ENCODE measurements at regions not wholly inside any gene's neighbourhood (a gene's known extent, or its start where the extent isn't known, plus 50 kb on each side); places are given as distances from the start of the nearest gene placed in this dataset.

DNA sequence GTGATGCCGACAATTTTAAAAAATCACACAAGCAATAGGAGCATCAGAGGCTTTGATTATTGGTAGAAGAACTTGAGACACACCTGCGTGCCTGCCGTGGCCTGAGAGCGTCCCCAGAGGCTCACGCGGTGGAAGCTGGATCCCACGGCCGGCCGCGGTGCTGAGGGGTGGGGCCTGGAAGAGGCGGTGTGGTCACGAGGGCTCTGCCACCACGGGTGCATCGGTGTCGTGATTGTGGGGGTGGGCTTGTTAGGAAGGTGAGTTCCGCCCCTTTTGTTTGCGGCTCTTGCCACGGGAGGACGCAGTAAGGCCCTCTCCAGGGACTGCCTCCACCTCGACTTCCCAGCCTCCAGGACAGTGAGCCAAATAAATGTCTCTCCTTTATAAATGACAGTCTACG is 77.2 kb upstream of the ADRA2C start:
- TF ChIP-seq PREB (CRISPR knock-in tag; IDR thresholded peaks at IDR 0.05) (no peak), TAF1 (CRISPR knock-in tag; IDR thresholded peaks at IDR 0.05) (no peak), POLR2A (IDR thresholded peaks at IDR 0.05; ENCODE audit: insufficient read depth in 1 of 2, low read depth in 2 of 2, low read length in 2 of 2) (no peak), BRD4 (CRISPR knock-in tag; IDR thresholded peaks at IDR 0.05) (no peak), ESRRA (CRISPR knock-in tag; IDR thresholded peaks at IDR 0.05; ENCODE audit: low read depth) (no peak), NFYB (CRISPR knock-in tag; IDR thresholded peaks at IDR 0.05) (no peak), EP300 (IDR thresholded peaks at IDR 0.05; ENCODE audit: low read depth in 2 of 2, low read length in 2 of 2) (no peak), EP300 (CRISPR knock-in tag; IDR thresholded peaks at IDR 0.05; ENCODE audit: borderline replicate concordance) (no peak), BHLHE40 (IDR thresholded peaks at IDR 0.05; ENCODE audit: low read length) (no peak), CTCF (CRISPR knock-in tag; IDR thresholded peaks at IDR 0.05) (no peak)
- TF ChIP-seq, protein P1, sequence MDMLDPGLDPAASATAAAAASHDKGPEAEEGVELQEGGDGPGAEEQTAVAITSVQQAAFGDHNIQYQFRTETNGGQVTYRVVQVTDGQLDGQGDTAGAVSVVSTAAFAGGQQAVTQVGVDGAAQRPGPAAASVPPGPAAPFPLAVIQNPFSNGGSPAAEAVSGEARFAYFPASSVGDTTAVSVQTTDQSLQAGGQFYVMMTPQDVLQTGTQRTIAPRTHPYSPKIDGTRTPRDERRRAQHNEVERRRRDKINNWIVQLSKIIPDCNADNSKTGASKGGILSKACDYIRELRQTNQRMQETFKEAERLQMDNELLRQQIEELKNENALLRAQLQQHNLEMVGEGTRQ (IDR thresholded peaks at IDR 0.05; ENCODE audit: low read depth, low read length), result no peak
- TF ChIP-seq, protein P1 (CRISPR knock-in tag; IDR thresholded peaks at IDR 0.05; ENCODE audit: borderline replicate concordance), result no peak
- TF ChIP-seq, protein P2, sequence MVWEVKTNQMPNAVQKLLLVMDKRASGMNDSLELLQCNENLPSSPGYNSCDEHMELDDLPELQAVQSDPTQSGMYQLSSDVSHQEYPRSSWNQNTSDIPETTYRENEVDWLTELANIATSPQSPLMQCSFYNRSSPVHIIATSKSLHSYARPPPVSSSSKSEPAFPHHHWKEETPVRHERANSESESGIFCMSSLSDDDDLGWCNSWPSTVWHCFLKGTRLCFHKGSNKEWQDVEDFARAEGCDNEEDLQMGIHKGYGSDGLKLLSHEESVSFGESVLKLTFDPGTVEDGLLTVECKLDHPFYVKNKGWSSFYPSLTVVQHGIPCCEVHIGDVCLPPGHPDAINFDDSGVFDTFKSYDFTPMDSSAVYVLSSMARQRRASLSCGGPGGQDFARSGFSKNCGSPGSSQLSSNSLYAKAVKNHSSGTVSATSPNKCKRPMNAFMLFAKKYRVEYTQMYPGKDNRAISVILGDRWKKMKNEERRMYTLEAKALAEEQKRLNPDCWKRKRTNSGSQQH (CRISPR knock-in tag; IDR thresholded peaks at IDR 0.05; ENCODE audit: low read depth), result no peak
